Left lung (tissue), 4 donors: ENCODE measurements at regions not wholly inside any gene's neighbourhood (a gene's known extent, or its start where the extent isn't known, plus 50 kb on each side); places are given as distances from the start of the nearest gene placed in this dataset.

Source experiments
- ATAC-seq: fragments of 200-7000 bp; cut with Tn5 transposase; one replicate; pipeline ENCODE4 v1.9.1; 2020; ENCODE audit warnings: moderate library complexity
- DNase-seq, 4 donors: peaks; one replicate each; pipeline ENCODE4 v3.0.0-alpha.2; 2013 to 2020
- H3K27ac ChIP-seq, 2 donors: fragments of 200-600 bp; sonication (generic) in 1 of 2; one replicate each; pipeline versions ENCODE4 v1.5.0 to v1.8.0; 2020 to 2021
- H3K27me3 ChIP-seq, 2 donors: fragments of 200-600 bp; sonication (generic) in 1 of 2; one replicate each; pipeline versions ENCODE4 v1.5.0 to v1.8.0; 2020 to 2021
- H3K36me3 ChIP-seq, 2 donors: fragments of 200-600 bp; sonication (generic) in 1 of 2; one replicate each; pipeline versions ENCODE4 v1.5.0 to v1.8.0; 2020 to 2021
- H3K4me1 ChIP-seq, 2 donors: fragments of 200-600 bp; one replicate each; pipeline ENCODE4 v1.8.0; 2021
- H3K4me3 ChIP-seq, 2 donors: fragments of 200-600 bp; sonication (generic) in 1 of 2; one replicate each; pipeline versions ENCODE4 v1.5.0 to v1.8.0; 2020 to 2021; ENCODE audit warnings: mild to moderate bottlenecking in 1 of 2
- H3K9me3 ChIP-seq, 2 donors: fragments of 200-600 bp; sonication (generic) in 1 of 2; one replicate each; pipeline versions ENCODE4 v1.5.0 to v1.8.0; 2020 to 2021
- CTCF ChIP-seq, 2 donors: fragments of 200-600 bp; sonication (generic) in 1 of 2; IDR thresholded peaks; one replicate each; pipeline versions ENCODE4 v1.5.0 to v1.8.0; 2021; ENCODE audit warnings: antibody characterized with exemption in 2 of 2
- intact Hi-C, 2 donors: fragments of 100-400 bp; cut with DNase I; formaldehyde crosslinking; loops; one replicate each; pipeline versions ENCODE4 v1.11.2 to v1.14.2; 2022
- donor health status: DM: no; HTN: yes; CAD: no.
- donor health status: DM: no; HTN: no; CAD: no.

GRCh38 chr3:127475391-127475790, 115.1 kb downstream of the TPRA1 start:
- Histone ChIP-seq H3K27me3 (no peaks in the 10 kb centered on the region), H3K9me3 (no peaks in the 10 kb centered on the region), H3K4me1 (peaks cover 0 to 10% of the 10 kb centered on the region in 2 donors), H3K36me3 (no peaks in the 10 kb centered on the region), H3K27ac (no peak overlapping the region), H3K4me3 (no peak overlapping the region)
- ATAC-seq: no peak
- intact Hi-C loops: no loop called here
- DNase-seq: no peak
- TF ChIP-seq CTCF (IDR thresholded peaks at IDR 0.05): no peak

DNA sequence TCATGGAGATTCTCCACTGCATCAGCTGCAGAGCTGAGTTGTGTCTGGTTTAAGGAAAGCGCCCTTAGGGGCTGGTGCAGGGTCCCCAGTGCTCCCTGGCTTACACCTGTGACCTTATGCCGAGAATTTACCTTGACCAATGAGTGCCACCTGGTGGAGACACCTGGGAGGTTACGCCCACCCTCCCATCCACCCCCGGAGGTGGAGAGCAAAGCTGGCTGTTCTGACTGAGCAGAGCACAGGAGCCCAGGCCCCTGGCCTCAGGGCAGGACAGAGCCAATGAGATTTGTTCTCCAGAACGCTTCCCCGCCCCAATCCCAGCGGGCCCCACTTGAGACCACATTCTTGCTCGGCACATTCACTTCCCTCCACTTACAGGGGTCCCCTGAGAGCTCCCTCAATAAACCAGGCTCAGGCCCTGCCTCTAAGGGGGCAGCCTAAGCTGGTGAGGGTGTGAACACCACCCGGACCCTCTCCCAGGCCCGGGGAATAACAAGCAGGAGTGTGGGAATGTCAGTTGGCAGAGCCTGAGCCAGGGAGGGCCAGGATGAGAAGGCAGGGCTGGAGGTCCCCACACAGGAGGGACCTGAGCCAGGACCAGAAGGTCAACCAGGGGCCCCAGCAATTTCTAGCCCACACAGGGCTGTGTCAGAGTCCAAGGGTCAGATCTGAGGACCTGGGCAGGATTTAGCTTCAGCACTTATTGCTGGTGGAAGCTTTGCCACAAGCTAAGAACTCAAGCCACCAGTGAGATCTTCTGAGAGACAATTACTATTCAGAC, 117.1 kb downstream of the TPRA1 start:
- H3K9me3 ChIP-seq: no peaks in the 10 kb centered on the region
- peak; percentile 73 for ATAC-seq
- no peak overlapping the region for H3K27ac ChIP-seq
- no peak overlapping the region for H3K4me3 ChIP-seq
- DNase-seq: no peak
- intact Hi-C loops: no loop called here
- peak; percentile 16 to 34 for TF ChIP-seq CTCF (IDR thresholded peaks at IDR 0.05)
- H3K27me3 ChIP-seq: no peaks in the 10 kb centered on the region
- H3K36me3 ChIP-seq: no peaks in the 10 kb centered on the region
- H3K4me1 ChIP-seq: no peaks in the 10 kb centered on the region

GRCh38 chr3:127472506-127472905, 118.0 kb downstream of the TPRA1 start:
- no peak for TF ChIP-seq CTCF (IDR thresholded peaks at IDR 0.05)
- Histone ChIP-seq H3K36me3 (no peaks in the 10 kb centered on the region), H3K4me1 (no peaks in the 10 kb centered on the region), H3K4me3 (no peak overlapping the region), H3K27me3 (no peaks in the 10 kb centered on the region), H3K9me3 (no peaks in the 10 kb centered on the region), H3K27ac (no peak overlapping the region)
- DNase-seq (no peak), ATAC-seq (no peak)
- intact Hi-C loops: no loop called here

- Histone ChIP-seq H3K4me3 (no peak overlapping the region), H3K27ac (no peak overlapping the region), H3K36me3 (no peaks in the 10 kb centered on the region), H3K9me3 (no peaks in the 10 kb centered on the region), H3K27me3 (no peaks in the 10 kb centered on the region), H3K4me1 (no peaks in the 10 kb centered on the region)
- ATAC-seq: no peak
- intact Hi-C loops: no loop called here
- DNase-seq: no peak
- no peak for TF ChIP-seq CTCF (IDR thresholded peaks at IDR 0.05)
These were observed 119.4 kb downstream of the TPRA1 start for GRCh38 chr3:127471142-127471541.

- DNase-seq (no peak), ATAC-seq (no peak)
- H3K9me3 ChIP-seq: no peaks in the 10 kb centered on the region
- no peaks in the 10 kb centered on the region for H3K4me1 ChIP-seq
- H3K27ac ChIP-seq: no peak overlapping the region
- H3K36me3 ChIP-seq: no peaks in the 10 kb centered on the region
- intact Hi-C loops: loop anchor here in 1 of 2 donors (10.0 kb wide), 2 partner anchors 215 to 715 kb away; no protein-coding TSS in a partner anchor
- TF ChIP-seq CTCF (IDR thresholded peaks at IDR 0.05): no peak
- H3K4me3 ChIP-seq: no peak overlapping the region
- no peaks in the 10 kb centered on the region for H3K27me3 ChIP-seq
These were observed 120.8 kb downstream of the TPRA1 start for GRCh38 chr3:127469760-127470159.
